WTC11 (cell line): ENCODE measurements at regions not wholly inside any gene's neighbourhood (a gene's known extent, or its start where the extent isn't known, plus 50 kb on each side); places are given as distances from the start of the nearest gene placed in this dataset.

ENCODE experiments used
- ATAC-seq: fragments of 200-7000 bp; cut with Tn5 transposase; 2 replicates; pipeline ENCODE4 v1.10.0; 2021; ENCODE audit warnings: mild to moderate bottlenecking, moderate library complexity
- CTCF ChIA-PET: fragments of 300-600 bp; sonication (Branson Sonifier 250); formaldehyde crosslinking; loops from one replicate; lab custom pipeline; 2021; ENCODE audit warnings: antibody characterized with exemption; lab: Charles Lee
- POLR2A ChIA-PET: fragments of 350-600 bp; sonication (Branson Sonifier 250); formaldehyde crosslinking; loops from one replicate; lab custom pipeline; 2021; ENCODE audit warnings: antibody characterized with exemption; lab: Charles Lee
- DNase-seq: peaks from one replicate; pipeline ENCODE4 v3.0.0; 2021; ENCODE audit warnings: low spot score
- H3K27ac Mint-ChIP-seq: 2 replicates; pipeline ENCODE4 v1.8.0; 2021; ENCODE audit warnings: mixed read lengths
- H3K27me3 Mint-ChIP-seq: 2 replicates; pipeline ENCODE4 v1.8.0; 2021; ENCODE audit warnings: low read depth, mild to moderate bottlenecking, moderate library complexity, mixed read lengths
- H3K36me3 Mint-ChIP-seq: 2 replicates; pipeline ENCODE4 v1.8.0; 2021; ENCODE audit warnings: mixed read lengths
- H3K4me1 Mint-ChIP-seq: 2 replicates; pipeline ENCODE4 v1.8.0; 2022; ENCODE audit warnings: mixed read lengths
- H3K4me3 Mint-ChIP-seq: 2 replicates; pipeline ENCODE4 v1.8.0; 2021; ENCODE audit warnings: mild to moderate bottlenecking, moderate library complexity, mixed read lengths
- H3K9me3 Mint-ChIP-seq: 2 replicates; pipeline ENCODE4 v1.8.0; 2021; ENCODE audit warnings: mixed read lengths
- CTCF ChIP-seq: fragments of 200-600 bp; IDR thresholded peaks from 2 replicates; pipeline ENCODE4 v1.8.0; 2022; ENCODE audit warnings: antibody characterized with exemption
- FOXP1 ChIP-seq: sonication (generic); formaldehyde crosslinking; IDR thresholded peaks from 2 replicates; pipeline ENCODE4 v1.8.0; 2022; ENCODE audit warnings: missing genetic modification reagents, mild to moderate bottlenecking, moderate library complexity, borderline replicate concordance
- GABPB1 ChIP-seq: sonication (generic); formaldehyde crosslinking; IDR thresholded peaks from 2 replicates; pipeline ENCODE4 v1.8.1; 2023; ENCODE audit warnings: mild to moderate bottlenecking, missing genetic modification reagents
- GRHL2 ChIP-seq: fragments of 250-450 bp; sonication (Bioruptor Pico); IDR thresholded peaks from 2 replicates; pipeline ENCODE4 v1.8.0; 2022; ENCODE audit warnings: mild to moderate bottlenecking, moderate library complexity; ENCODE audit not compliant: insufficient replicate concordance, severe bottlenecking
- JUN ChIP-seq: sonication (generic); formaldehyde crosslinking; IDR thresholded peaks from 2 replicates; pipeline ENCODE4 v1.8.0; 2023; ENCODE audit warnings: mild to moderate bottlenecking, missing genetic modification reagents
- MXD4 ChIP-seq: fragments of 250-450 bp; sonication (Bioruptor Pico); IDR thresholded peaks from 2 replicates; pipeline ENCODE4 v1.8.0; 2021; ENCODE audit warnings: mild to moderate bottlenecking, moderate library complexity, borderline replicate concordance
- OVOL2 ChIP-seq: fragments of 250-450 bp; sonication (Bioruptor Pico); IDR thresholded peaks from 2 replicates; pipeline ENCODE4 v1.9.0; 2021; ENCODE audit warnings: mild to moderate bottlenecking, borderline replicate concordance
- RORB ChIP-seq: fragments of 250-450 bp; sonication (Bioruptor Pico); IDR thresholded peaks from 2 replicates; pipeline ENCODE4 v1.9.0; 2021; ENCODE audit warnings: mild to moderate bottlenecking
- TEAD4 ChIP-seq: sonication (generic); formaldehyde crosslinking; IDR thresholded peaks from 2 replicates; pipeline ENCODE4 v1.8.0; 2022; ENCODE audit warnings: mild to moderate bottlenecking, missing genetic modification reagents
- ZNF121 ChIP-seq: sonication (generic); formaldehyde crosslinking; IDR thresholded peaks from 2 replicates; pipeline ENCODE4 v1.8.0; 2023; ENCODE audit warnings: missing genetic modification reagents
- ZNF138 ChIP-seq: sonication (generic); formaldehyde crosslinking; conservative IDR thresholded peaks from 2 replicates; pipeline ENCODE4 v1.8.1; 2022; ENCODE audit warnings: mild to moderate bottlenecking, moderate library complexity, missing genetic modification reagents
- ZNF263 ChIP-seq: sonication (generic); formaldehyde crosslinking; IDR thresholded peaks from 2 replicates; pipeline ENCODE4 v1.8.1; 2022; ENCODE audit warnings: low read depth, mild to moderate bottlenecking, moderate library complexity, missing genetic modification reagents
- TF ChIP-seq, protein P1 (sequence below): sonication (generic); formaldehyde crosslinking; IDR thresholded peaks from 2 replicates; pipeline ENCODE4 v1.8.1; 2023; ENCODE audit warnings: mild to moderate bottlenecking, moderate library complexity, missing genetic modification reagents
- TF ChIP-seq, protein P2 (sequence below): fragments of 250-450 bp; sonication (Bioruptor Pico); IDR thresholded peaks from 2 replicates; pipeline ENCODE4 v1.9.0; 2021; ENCODE audit warnings: mild to moderate bottlenecking

GRCh38 chr17:45577571-45578279 is 87.2 kb upstream of the PLEKHM1 start:
- ChIA-PET CTCF (no interaction called here), POLR2A (no interaction called here)
- Mint-ChIP-seq H3K27ac (no peak overlapping the region; the same call in 1 of the 2 replicates), H3K4me3 (no peak overlapping the region), H3K27me3 (no peaks in the 10 kb centered on the region), H3K9me3 (no peaks in the 10 kb centered on the region), H3K36me3 (peaks cover 15% of the 10 kb centered on the region), H3K4me1 (peaks cover 54% of the 10 kb centered on the region)
- DNase-seq (no peak), ATAC-seq (no peak)
- TF ChIP-seq RORB (CRISPR knock-in tag) (no peak), ZNF121 (CRISPR knock-in tag) (peak; percentile 86), ZNF138 (CRISPR knock-in tag) (no peak)

DNA sequence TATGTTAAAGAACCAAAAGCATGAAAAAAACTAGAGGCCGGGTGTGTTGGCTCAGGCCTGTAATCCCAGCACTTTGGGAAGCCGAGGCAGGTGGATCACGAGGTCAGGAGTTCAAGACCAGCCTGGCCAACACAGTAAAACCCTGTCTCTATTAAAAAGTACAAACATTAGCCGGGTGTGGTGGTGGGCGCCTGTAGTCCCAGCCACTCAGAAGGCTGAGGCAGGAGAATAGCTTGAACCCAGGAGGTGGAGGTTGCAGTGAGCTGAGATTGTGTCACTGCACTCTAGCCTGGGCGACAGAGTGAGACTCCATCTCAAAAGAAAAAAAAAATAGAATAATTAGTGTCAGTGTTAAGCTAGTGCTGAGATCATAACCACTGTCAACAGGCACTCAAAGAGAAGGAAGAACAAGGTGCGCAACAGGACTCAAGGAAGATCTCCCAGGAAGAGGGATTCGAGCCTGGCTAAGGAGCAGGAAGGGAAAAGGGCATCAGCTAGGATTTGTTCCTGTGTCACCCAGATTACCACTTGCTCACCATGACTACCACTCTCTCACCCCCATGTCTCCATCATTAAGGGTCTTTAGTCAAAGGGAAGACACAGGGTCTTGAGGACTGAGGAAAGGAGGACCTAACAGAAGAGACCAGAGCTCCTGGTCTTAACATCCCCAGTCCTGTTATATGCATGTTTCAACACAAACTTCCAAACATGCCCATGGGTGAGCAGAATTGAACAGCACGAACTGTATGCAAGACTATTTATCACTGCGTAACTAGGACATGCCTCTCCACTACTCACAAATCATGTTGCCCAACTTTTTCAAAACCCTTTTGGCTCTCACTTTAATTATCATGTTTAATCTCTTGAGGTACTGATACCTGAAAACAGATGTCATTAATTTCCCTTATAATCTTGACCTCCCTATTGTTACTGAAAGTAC is 88.3 kb upstream of the PLEKHM1 start:
- ChIA-PET CTCF (no interaction called here), POLR2A (no interaction called here)
- Mint-ChIP-seq H3K4me1 (peaks cover 59% of the 10 kb centered on the region), H3K27me3 (no peaks in the 10 kb centered on the region), H3K36me3 (peaks cover 18% of the 10 kb centered on the region), H3K9me3 (no peaks in the 10 kb centered on the region), H3K27ac (peak overlapping the region; percentile 1; the same call in 1 of the 2 replicates), H3K4me3 (no peak overlapping the region)
- DNase-seq (no peak), ATAC-seq (no peak)
- TF ChIP-seq ZNF263 (CRISPR knock-in tag), result no peak
- TF ChIP-seq, protein P1, sequence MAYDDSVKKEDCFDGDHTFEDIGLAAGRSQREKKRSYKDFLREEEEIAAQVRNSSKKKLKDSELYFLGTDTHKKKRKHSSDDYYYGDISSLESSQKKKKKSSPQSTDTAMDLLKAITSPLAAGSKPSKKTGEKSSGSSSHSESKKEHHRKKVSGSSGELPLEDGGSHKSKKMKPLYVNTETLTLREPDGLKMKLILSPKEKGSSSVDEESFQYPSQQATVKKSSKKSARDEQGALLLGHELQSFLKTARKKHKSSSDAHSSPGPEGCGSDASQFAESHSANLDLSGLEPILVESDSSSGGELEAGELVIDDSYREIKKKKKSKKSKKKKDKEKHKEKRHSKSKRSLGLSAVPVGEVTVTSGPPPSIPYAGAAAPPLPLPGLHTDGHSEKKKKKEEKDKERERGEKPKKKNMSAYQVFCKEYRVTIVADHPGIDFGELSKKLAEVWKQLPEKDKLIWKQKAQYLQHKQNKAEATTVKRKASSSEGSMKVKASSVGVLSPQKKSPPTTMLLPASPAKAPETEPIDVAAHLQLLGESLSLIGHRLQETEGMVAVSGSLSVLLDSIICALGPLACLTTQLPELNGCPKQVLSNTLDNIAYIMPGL, result no peak
- no peak for TF ChIP-seq MXD4 (CRISPR knock-in tag)
- TF ChIP-seq OVOL2, result no peak
- no peak for TF ChIP-seq JUN (CRISPR knock-in tag)
- no peak for TF ChIP-seq TEAD4 (CRISPR knock-in tag)
- no peak for TF ChIP-seq FOXP1 (CRISPR knock-in tag)
- no peak for TF ChIP-seq CTCF
- no peak for TF ChIP-seq GABPB1 (CRISPR knock-in tag)
- TF ChIP-seq, protein P2, sequence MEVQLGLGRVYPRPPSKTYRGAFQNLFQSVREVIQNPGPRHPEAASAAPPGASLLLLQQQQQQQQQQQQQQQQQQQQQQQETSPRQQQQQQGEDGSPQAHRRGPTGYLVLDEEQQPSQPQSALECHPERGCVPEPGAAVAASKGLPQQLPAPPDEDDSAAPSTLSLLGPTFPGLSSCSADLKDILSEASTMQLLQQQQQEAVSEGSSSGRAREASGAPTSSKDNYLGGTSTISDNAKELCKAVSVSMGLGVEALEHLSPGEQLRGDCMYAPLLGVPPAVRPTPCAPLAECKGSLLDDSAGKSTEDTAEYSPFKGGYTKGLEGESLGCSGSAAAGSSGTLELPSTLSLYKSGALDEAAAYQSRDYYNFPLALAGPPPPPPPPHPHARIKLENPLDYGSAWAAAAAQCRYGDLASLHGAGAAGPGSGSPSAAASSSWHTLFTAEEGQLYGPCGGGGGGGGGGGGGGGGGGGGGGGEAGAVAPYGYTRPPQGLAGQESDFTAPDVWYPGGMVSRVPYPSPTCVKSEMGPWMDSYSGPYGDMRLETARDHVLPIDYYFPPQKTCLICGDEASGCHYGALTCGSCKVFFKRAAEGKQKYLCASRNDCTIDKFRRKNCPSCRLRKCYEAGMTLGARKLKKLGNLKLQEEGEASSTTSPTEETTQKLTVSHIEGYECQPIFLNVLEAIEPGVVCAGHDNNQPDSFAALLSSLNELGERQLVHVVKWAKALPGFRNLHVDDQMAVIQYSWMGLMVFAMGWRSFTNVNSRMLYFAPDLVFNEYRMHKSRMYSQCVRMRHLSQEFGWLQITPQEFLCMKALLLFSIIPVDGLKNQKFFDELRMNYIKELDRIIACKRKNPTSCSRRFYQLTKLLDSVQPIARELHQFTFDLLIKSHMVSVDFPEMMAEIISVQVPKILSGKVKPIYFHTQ (CRISPR knock-in tag), result no peak
- TF ChIP-seq GRHL2, result no peak
